Vagina (tissue), 2 donors: ENCODE measurements at regions not wholly inside any gene's neighbourhood (a gene's known extent, or its start where the extent isn't known, plus 50 kb on each side); places are given as distances from the start of the nearest gene placed in this dataset.
"Not testable (repeated sequence)": the region's sequence is repeated elsewhere in the genome, so short reads cannot be mapped to it uniquely, and the experiment has no call there.

ENCODE experiments used
- DNase-seq, 2 donors: peaks; one replicate each; pipeline ENCODE4 v3.0.0-alpha.2; 2017; ENCODE audit errors: extremely low spot score in 2 of 2
- H3K27ac ChIP-seq: fragments of 200-600 bp; sonication (generic); one replicate; pipeline ENCODE4 v1.5.1; 2019
- H3K27me3 ChIP-seq: fragments of 200-600 bp; sonication (generic); one replicate; pipeline ENCODE4 v1.5.1; 2019
- H3K36me3 ChIP-seq, 2 donors: fragments of 200-600 bp; sonication (generic); one replicate each; pipeline ENCODE4 v1.5.1; 2017 to 2019
- H3K4me1 ChIP-seq: fragments of 200-600 bp; sonication (generic); one replicate; pipeline ENCODE4 v1.5.1; 2019
- H3K4me3 ChIP-seq, 2 donors: fragments of 200-600 bp; sonication (generic); 1 replicate in 1 of 2; 2 replicates in 1 of 2; pipeline ENCODE4 v1.5.1; 2016 to 2019
- H3K9me3 ChIP-seq: fragments of 200-600 bp; sonication (generic); one replicate; pipeline ENCODE4 v1.5.1; 2019
- POLR2A ChIP-seq, 2 donors: fragments of 450-650 bp; IDR thresholded peaks; one replicate each; pipeline ENCODE4 v1.6.1; 2017; ENCODE audit warnings: antibody characterized with exemption in 2 of 2, mild to moderate bottlenecking in 2 of 2, moderate library complexity in 2 of 2
- POLR2AphosphoS5 ChIP-seq, 2 donors: sonication (generic); formaldehyde crosslinking; IDR thresholded peaks; one replicate each; pipeline ENCODE4 v1.9.0; 2017; ENCODE audit warnings: antibody characterized with exemption in 2 of 2, mild to moderate bottlenecking in 2 of 2, low read depth in 1 of 2; ENCODE audit not compliant: insufficient read depth in 1 of 2
- intact Hi-C: fragments of 100-400 bp; cut with DNase I; formaldehyde crosslinking; loops from one replicate; pipeline ENCODE4 v1.15.1; 2023
- TF ChIP-seq, protein P1 (sequence below), 3 experiments: fragments of 450-650 bp in 2 of 3; fragments of 200-600 bp in 1 of 3; sonication (generic) in 1 of 3; IDR thresholded peaks; one replicate each; pipeline ENCODE4 v1.5.1; 2017 to 2019; ENCODE audit warnings: antibody characterized with exemption in 3 of 3, mild to moderate bottlenecking in 2 of 3, moderate library complexity in 2 of 3

DNA sequence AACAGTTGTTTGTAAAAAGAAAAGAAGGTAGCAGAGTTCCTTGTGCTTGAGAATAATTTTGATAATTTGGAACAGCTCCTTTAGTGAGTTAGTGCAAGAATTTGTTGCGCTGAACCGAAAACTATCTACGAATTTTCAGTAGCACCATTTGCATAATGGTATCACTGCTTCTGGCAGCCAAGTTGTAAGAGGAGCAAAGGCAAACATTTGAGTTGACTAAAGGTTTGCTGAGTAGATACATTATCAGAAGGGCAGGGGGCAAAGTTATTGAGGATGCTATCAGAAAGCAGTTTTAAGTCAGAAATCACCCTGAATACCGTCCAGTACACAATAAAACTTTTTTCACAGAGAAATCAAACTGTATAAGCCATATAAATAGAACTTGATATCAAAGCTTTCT lies 181.5 kb upstream of the MOCS2 start:
- DNase-seq: no peak
- intact Hi-C loops: no loop called here
- Histone ChIP-seq H3K4me3 (no peak overlapping the region), H3K27me3 (no peaks in the 10 kb centered on the region), H3K36me3 (no peaks in the 10 kb centered on the region), H3K4me1 (no peaks in the 10 kb centered on the region), H3K9me3 (no peaks in the 10 kb centered on the region), H3K27ac (no peak overlapping the region)
- TF ChIP-seq, protein P1, sequence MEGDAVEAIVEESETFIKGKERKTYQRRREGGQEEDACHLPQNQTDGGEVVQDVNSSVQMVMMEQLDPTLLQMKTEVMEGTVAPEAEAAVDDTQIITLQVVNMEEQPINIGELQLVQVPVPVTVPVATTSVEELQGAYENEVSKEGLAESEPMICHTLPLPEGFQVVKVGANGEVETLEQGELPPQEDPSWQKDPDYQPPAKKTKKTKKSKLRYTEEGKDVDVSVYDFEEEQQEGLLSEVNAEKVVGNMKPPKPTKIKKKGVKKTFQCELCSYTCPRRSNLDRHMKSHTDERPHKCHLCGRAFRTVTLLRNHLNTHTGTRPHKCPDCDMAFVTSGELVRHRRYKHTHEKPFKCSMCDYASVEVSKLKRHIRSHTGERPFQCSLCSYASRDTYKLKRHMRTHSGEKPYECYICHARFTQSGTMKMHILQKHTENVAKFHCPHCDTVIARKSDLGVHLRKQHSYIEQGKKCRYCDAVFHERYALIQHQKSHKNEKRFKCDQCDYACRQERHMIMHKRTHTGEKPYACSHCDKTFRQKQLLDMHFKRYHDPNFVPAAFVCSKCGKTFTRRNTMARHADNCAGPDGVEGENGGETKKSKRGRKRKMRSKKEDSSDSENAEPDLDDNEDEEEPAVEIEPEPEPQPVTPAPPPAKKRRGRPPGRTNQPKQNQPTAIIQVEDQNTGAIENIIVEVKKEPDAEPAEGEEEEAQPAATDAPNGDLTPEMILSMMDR (IDR thresholded peaks at IDR 0.05): no peak
- TF ChIP-seq POLR2A (IDR thresholded peaks at IDR 0.05): no peak
- no peak for TF ChIP-seq POLR2AphosphoS5 (IDR thresholded peaks at IDR 0.05; ENCODE audit: insufficient read depth in 1 of 2, low read depth in 1 of 2)

DNA sequence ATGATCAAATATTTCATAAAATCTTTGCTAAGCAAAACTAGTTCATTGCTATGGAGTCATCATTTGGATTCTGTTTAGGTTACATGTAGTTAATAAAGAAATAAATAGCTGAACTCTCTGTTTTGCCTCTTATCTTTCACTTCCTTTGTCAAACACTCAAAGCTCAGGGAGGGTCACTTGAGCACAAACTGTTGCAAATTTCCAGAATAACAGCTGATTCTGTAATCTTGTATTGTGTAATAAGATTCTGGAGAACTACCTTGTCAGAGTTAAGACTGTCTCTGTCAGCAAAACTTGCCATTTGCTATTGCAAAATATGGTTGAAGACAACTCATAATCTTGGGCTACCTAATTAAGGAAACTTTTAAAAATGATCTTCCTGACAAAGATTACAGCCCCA lies 182.0 kb upstream of the MOCS2 start:
- Histone ChIP-seq H3K9me3 (no peaks in the 10 kb centered on the region), H3K27ac (no peak overlapping the region), H3K36me3 (no peaks in the 10 kb centered on the region), H3K4me1 (no peaks in the 10 kb centered on the region), H3K27me3 (no peaks in the 10 kb centered on the region), H3K4me3 (no peak overlapping the region)
- TF ChIP-seq POLR2A (IDR thresholded peaks at IDR 0.05) (no peak), POLR2AphosphoS5 (IDR thresholded peaks at IDR 0.05; ENCODE audit: insufficient read depth in 1 of 2, low read depth in 1 of 2) (no peak)
- TF ChIP-seq, protein P1 (IDR thresholded peaks at IDR 0.05): no peak
- intact Hi-C loops: no loop called here
- no peak for DNase-seq

GRCh38 chr5:53298841-53299240 lies 181.6 kb upstream of the FST start:
- no peak overlapping the region for H3K27ac ChIP-seq
- H3K4me1 ChIP-seq: no peaks in the 10 kb centered on the region
- H3K9me3 ChIP-seq: no peaks in the 10 kb centered on the region
- no peak for DNase-seq
- H3K27me3 ChIP-seq: no peaks in the 10 kb centered on the region
- no peak overlapping the region for H3K4me3 ChIP-seq
- no peaks in the 10 kb centered on the region for H3K36me3 ChIP-seq
- intact Hi-C loops: no loop called here
- TF ChIP-seq POLR2A (IDR thresholded peaks at IDR 0.05) (no peak), POLR2AphosphoS5 (IDR thresholded peaks at IDR 0.05; ENCODE audit: insufficient read depth in 1 of 2, low read depth in 1 of 2) (no peak)
- TF ChIP-seq, protein P1 (IDR thresholded peaks at IDR 0.05): no peak

DNA sequence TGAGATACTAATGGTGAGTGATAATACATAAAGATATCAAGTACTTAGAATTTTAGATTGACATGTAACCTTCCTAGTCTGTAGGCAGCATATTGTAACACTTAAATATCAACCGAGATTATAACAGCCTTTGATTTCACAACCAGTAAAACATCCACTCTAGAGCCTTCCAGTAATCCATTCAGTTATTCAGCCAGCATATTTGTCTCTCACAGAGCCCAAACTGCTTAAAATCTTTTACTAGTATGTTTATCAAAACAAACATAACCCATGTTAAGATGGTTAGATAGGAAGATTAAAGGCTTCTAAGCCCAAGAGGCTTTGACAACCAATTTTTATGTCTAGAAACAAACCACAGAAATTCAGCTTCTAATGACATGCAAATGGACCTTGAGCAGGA lies 177.9 kb upstream of the FST start:
- no peaks in the 10 kb centered on the region for H3K4me1 ChIP-seq
- H3K27ac ChIP-seq: no peak overlapping the region
- H3K9me3 ChIP-seq: no peaks in the 10 kb centered on the region
- H3K36me3 ChIP-seq: no peaks in the 10 kb centered on the region
- no peaks in the 10 kb centered on the region for H3K27me3 ChIP-seq
- no peak overlapping the region for H3K4me3 ChIP-seq
- intact Hi-C loops: no loop called here
- TF ChIP-seq POLR2AphosphoS5 (IDR thresholded peaks at IDR 0.05; ENCODE audit: insufficient read depth in 1 of 2, low read depth in 1 of 2): no peak
- TF ChIP-seq POLR2A (IDR thresholded peaks at IDR 0.05): no peak
- TF ChIP-seq, protein P1 (IDR thresholded peaks at IDR 0.05): no peak
- DNase-seq: no peak

DNA sequence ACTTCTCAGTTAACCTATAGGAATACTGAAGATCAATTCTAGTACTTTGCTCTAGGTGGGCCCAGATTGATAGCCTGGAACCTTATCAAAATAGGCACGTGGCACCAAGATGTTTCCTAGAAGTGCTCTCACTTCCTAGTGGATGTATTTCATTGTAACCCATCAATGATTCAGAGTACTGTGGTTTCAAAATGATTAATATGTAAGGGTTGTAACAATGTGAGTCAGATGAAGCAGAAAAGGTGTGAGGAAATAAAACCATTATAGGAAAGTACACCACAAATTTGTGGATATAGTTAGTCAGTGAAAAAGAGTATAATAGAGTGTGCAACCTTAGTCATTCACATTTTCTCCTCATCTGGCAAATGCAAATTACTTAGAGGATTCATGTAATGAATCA lies 177.3 kb upstream of the FST start:
- intact Hi-C loops: no loop called here
- TF ChIP-seq POLR2AphosphoS5 (IDR thresholded peaks at IDR 0.05; ENCODE audit: insufficient read depth in 1 of 2, low read depth in 1 of 2) (no peak), POLR2A (IDR thresholded peaks at IDR 0.05) (no peak)
- TF ChIP-seq, protein P1 (IDR thresholded peaks at IDR 0.05): no peak
- Histone ChIP-seq H3K27me3 (no peaks in the 10 kb centered on the region), H3K9me3 (no peaks in the 10 kb centered on the region), H3K27ac (no peak overlapping the region), H3K4me1 (no peaks in the 10 kb centered on the region), H3K36me3 (no peaks in the 10 kb centered on the region), H3K4me3 (no peak overlapping the region)
- no peak for DNase-seq

- H3K4me1 ChIP-seq, H3K27ac ChIP-seq, H3K36me3 ChIP-seq, H3K4me3 ChIP-seq, H3K27me3 ChIP-seq, intact Hi-C loops, DNase-seq, H3K9me3 ChIP-seq: not testable (repeated sequence)
Measured at GRCh38 chr5:53305316-53305715, 175.1 kb upstream of the FST start.
